Activated naive CD8-positive, alpha-beta T cell treated with anti-CD3 and anti-CD28 coated beads, Interleukin-2, amount 50 U/mL, for 24 hours (primary cell): ENCODE measurements at regions not wholly inside any gene's neighbourhood (a gene's known extent, or its start where the extent isn't known, plus 50 kb on each side); places are given as distances from the start of the nearest gene placed in this dataset.

ENCODE experiments used
- ATAC-seq: fragments of 150-1000 bp; cut with Tn5 transposase; one replicate; pipeline ENCODE4 v1.10.0; 2021
- DNase-seq: peaks from one replicate; pipeline ENCODE4 v3.0.0; 2021
- H3K27ac Mint-ChIP-seq: one replicate; pipeline ENCODE4 v1.8.0; 2021; ENCODE audit warnings: mild to moderate bottlenecking, mixed read lengths
- H3K27me3 Mint-ChIP-seq: one replicate; pipeline ENCODE4 v1.8.0; 2021; ENCODE audit warnings: mixed read lengths
- H3K36me3 Mint-ChIP-seq: one replicate; pipeline ENCODE4 v1.8.0; 2021; ENCODE audit warnings: low read depth, mixed read lengths
- H3K4me1 Mint-ChIP-seq: one replicate; pipeline ENCODE4 v1.8.0; 2021; ENCODE audit warnings: mixed read lengths
- H3K4me3 Mint-ChIP-seq: one replicate; pipeline ENCODE4 v1.8.0; 2021; ENCODE audit warnings: mild to moderate bottlenecking, moderate library complexity, mixed read lengths
- H3K9me3 Mint-ChIP-seq: one replicate; pipeline ENCODE4 v1.8.0; 2021; ENCODE audit warnings: mixed read lengths

GRCh38 chr9:129230302-129230701 is 52.2 kb upstream of the IER5L start:
- no peak for DNase-seq
- ATAC-seq, result no peak
- no peak overlapping the region for H3K27ac Mint-ChIP-seq
- no peaks in the 10 kb centered on the region for H3K27me3 Mint-ChIP-seq
- H3K4me3 Mint-ChIP-seq, result no peak overlapping the region
- peaks cover 11% of the 10 kb centered on the region for H3K9me3 Mint-ChIP-seq
- H3K36me3 Mint-ChIP-seq, result peaks cover 1% of the 10 kb centered on the region
- H3K4me1 Mint-ChIP-seq, result peaks cover 31% of the 10 kb centered on the region
